ENCODE measurements at regions not wholly inside any gene's neighbourhood (a gene's known extent, or its start where the extent isn't known, plus 50 kb on each side); places are given as distances from the start of the nearest gene placed in this dataset.

DNA sequence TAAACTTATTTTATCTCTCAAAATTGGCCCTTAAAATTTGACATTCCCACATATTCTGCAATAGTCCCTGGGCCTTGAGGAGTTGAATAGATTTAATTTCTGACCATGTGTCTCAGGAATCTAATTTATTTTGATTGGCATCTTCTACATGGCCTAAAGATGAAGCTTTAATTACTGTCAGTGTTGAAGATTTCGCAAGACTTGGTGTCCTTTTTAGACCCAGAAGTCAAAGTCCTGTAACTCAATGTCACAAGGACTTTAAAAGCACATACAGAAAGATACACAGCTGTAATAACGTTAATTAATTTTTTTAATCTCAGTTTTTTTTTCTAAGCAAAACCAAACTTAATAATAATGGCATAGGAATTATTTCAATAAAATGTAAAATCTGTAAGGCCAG is 163.9 kb downstream of the SUCNR1 start:
- Histone ChIP-seq H3K36me3 (ENCODE audit: control insufficient read depth, insufficient read depth, low read length) (no peaks in the 10 kb centered on the region), H3K27ac (ENCODE audit: low read length) (no peak overlapping the region), H3K4me1 (ENCODE audit: control insufficient read depth, insufficient read depth, low read length) (no peaks in the 10 kb centered on the region), H3K27me3 (ENCODE audit: control insufficient read depth, insufficient read depth, low read length) (no peaks in the 10 kb centered on the region), H3K9me3 (ENCODE audit: control insufficient read depth, insufficient read depth, low read length) (peaks cover 1% of the 10 kb centered on the region; the same call in 1 of the 2 replicates), H3K4me3 (ENCODE audit: low read length) (no peak overlapping the region)
- no CpG with 5 or more reads among the region's 2 CpGs for WGBS (ENCODE audit: insufficient coverage, insufficient read length)
- DNase-seq (ENCODE audit: low read depth, low spot score), result no peak

GRCh38 chr3:152037953-152038352 is 164.5 kb downstream of the SUCNR1 start:
- H3K9me3 ChIP-seq (ENCODE audit: control insufficient read depth, insufficient read depth, low read length), result peaks cover 1% of the 10 kb centered on the region; the same call in 1 of the 2 replicates
- no peaks in the 10 kb centered on the region for H3K4me1 ChIP-seq (ENCODE audit: control insufficient read depth, insufficient read depth, low read length)
- H3K27ac ChIP-seq (ENCODE audit: low read length), result no peak overlapping the region
- H3K27me3 ChIP-seq (ENCODE audit: control insufficient read depth, insufficient read depth, low read length), result no peaks in the 10 kb centered on the region
- H3K4me3 ChIP-seq (ENCODE audit: low read length), result no peak overlapping the region
- no peaks in the 10 kb centered on the region for H3K36me3 ChIP-seq (ENCODE audit: control insufficient read depth, insufficient read depth, low read length)
- no peak for DNase-seq (ENCODE audit: low read depth, low spot score)

DNA sequence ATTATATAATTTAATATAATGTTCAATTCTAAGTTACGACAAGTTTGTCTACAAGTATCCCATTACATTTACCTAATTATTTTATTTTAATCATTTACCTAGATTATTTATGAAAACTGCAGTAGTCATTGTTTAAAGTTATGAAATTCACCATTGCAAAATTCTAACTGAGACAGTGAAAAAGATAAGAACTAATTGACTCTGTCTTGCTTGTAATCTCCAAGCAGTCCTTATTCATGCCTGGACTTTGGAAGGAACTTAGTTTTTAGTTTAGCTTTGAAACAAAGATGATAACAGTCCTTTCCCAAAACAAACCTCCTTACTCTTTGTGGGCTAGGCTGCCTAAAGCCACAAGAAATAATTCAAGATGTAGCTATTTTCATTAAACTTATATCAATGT is 165.0 kb downstream of the SUCNR1 start:
- H3K27ac ChIP-seq (ENCODE audit: low read length), result no peak overlapping the region
- H3K4me1 ChIP-seq (ENCODE audit: control insufficient read depth, insufficient read depth, low read length), result no peaks in the 10 kb centered on the region
- WGBS (ENCODE audit: insufficient coverage, insufficient read length), result no CpG with 5 or more reads among the region's 1 CpG
- no peaks in the 10 kb centered on the region for H3K27me3 ChIP-seq (ENCODE audit: control insufficient read depth, insufficient read depth, low read length)
- no peaks in the 10 kb centered on the region for H3K36me3 ChIP-seq (ENCODE audit: control insufficient read depth, insufficient read depth, low read length)
- DNase-seq (ENCODE audit: low read depth, low spot score), result no peak
- H3K9me3 ChIP-seq (ENCODE audit: control insufficient read depth, insufficient read depth, low read length), result peaks cover 1% of the 10 kb centered on the region; the same call in 1 of the 2 replicates
- H3K4me3 ChIP-seq (ENCODE audit: low read length), result no peak overlapping the region

GRCh38 chr3:152039887-152040286 is 166.4 kb downstream of the SUCNR1 start:
- Histone ChIP-seq H3K4me3 (ENCODE audit: low read length) (no peak overlapping the region), H3K27ac (ENCODE audit: low read length) (no peak overlapping the region), H3K27me3 (ENCODE audit: control insufficient read depth, insufficient read depth, low read length) (no peaks in the 10 kb centered on the region), H3K9me3 (ENCODE audit: control insufficient read depth, insufficient read depth, low read length) (peaks cover 1% of the 10 kb centered on the region; the same call in 1 of the 2 replicates), H3K36me3 (ENCODE audit: control insufficient read depth, insufficient read depth, low read length) (no peaks in the 10 kb centered on the region), H3K4me1 (ENCODE audit: control insufficient read depth, insufficient read depth, low read length) (no peaks in the 10 kb centered on the region)
- no CpG with 5 or more reads among the region's 1 CpG for WGBS (ENCODE audit: insufficient coverage, insufficient read length)
- DNase-seq (ENCODE audit: low read depth, low spot score), result no peak

DNA sequence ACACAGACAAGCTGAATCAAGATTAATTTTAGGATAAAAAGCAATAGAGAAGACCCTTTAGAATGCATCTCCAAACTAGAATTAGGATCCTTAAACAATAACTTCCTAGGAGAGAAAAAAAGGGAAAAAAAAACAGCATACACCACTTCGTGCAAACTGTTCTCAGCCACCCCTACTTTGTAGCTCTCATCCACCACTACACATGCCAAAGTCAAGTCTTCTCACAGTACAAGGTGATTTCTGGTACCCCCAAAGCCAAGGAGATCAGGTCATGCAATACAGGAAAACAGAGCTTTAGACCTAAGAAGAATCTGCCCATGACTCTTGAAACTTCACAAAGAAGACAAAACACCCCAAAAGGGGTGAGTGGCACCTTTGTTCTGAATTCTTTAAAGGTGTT is 166.9 kb downstream of the SUCNR1 start:
- Histone ChIP-seq H3K27ac (ENCODE audit: low read length) (no peak overlapping the region), H3K9me3 (ENCODE audit: control insufficient read depth, insufficient read depth, low read length) (peaks cover 1% of the 10 kb centered on the region; the same call in 1 of the 2 replicates), H3K27me3 (ENCODE audit: control insufficient read depth, insufficient read depth, low read length) (no peaks in the 10 kb centered on the region), H3K4me1 (ENCODE audit: control insufficient read depth, insufficient read depth, low read length) (no peaks in the 10 kb centered on the region), H3K36me3 (ENCODE audit: control insufficient read depth, insufficient read depth, low read length) (no peaks in the 10 kb centered on the region), H3K4me3 (ENCODE audit: low read length) (no peak overlapping the region)
- DNase-seq (ENCODE audit: low read depth, low spot score), result no peak
- no CpG with 5 or more reads among the region's 1 CpG for WGBS (ENCODE audit: insufficient coverage, insufficient read length)

- Histone ChIP-seq H3K4me1 (ENCODE audit: control insufficient read depth, insufficient read depth, low read length) (no peaks in the 10 kb centered on the region), H3K9me3 (ENCODE audit: control insufficient read depth, insufficient read depth, low read length) (no peaks in the 10 kb centered on the region; the same call in 1 of the 2 replicates), H3K36me3 (ENCODE audit: control insufficient read depth, insufficient read depth, low read length) (no peaks in the 10 kb centered on the region), H3K4me3 (ENCODE audit: low read length) (no peak overlapping the region), H3K27ac (ENCODE audit: low read length) (no peak overlapping the region), H3K27me3 (ENCODE audit: control insufficient read depth, insufficient read depth, low read length) (no peaks in the 10 kb centered on the region)
- no CpG with 5 or more reads among the region's 3 CpGs for WGBS (ENCODE audit: insufficient coverage, insufficient read length)
- DNase-seq (ENCODE audit: low read depth, low spot score), result no peak
Observed at GRCh38 chr3:152043620-152044019, 170.2 kb downstream of the SUCNR1 start.

DNA sequence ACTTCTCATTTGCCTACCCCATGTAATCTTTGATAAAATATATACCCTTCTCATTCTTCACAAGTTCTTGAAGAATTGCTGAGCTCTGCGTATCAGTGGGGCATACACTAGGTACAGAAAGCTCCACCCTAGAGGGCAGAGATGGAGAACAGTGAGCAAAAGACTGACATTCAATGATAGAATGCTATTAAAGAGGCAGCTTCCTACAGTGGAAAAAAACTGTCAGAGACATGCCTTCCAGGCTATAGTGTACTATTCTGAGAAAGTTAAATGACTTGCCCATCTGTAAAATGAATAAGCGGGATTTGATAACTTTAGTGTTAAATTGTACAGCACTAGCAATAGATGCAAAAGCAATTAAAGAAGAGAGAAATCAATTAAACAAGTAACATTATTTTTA is 172.8 kb downstream of the SUCNR1 start:
- H3K36me3 ChIP-seq (ENCODE audit: control insufficient read depth, insufficient read depth, low read length), result no peaks in the 10 kb centered on the region
- no CpG with 5 or more reads among the region's 2 CpGs for WGBS (ENCODE audit: insufficient coverage, insufficient read length)
- H3K27ac ChIP-seq (ENCODE audit: low read length), result no peak overlapping the region

DNA sequence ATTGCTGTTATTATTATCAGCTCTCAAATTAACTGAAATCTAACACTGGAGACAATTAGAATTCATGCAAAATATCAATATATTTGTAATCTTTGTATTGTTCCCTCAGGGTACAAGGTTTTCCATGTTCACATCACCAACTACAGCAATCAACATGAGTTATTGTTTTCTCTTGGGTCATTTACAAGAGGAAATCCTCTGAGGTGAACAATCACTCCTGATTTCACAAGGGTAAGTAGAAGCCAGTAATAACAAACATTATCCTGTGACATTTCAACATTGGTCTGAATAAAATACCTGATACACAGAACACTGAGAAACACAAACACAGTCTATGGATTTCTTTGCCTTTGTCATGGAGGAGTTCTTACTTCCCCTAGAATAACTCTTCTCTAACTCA is 174.0 kb downstream of the SUCNR1 start:
- H3K4me1 ChIP-seq (ENCODE audit: control insufficient read depth, insufficient read depth, low read length), result no peaks in the 10 kb centered on the region
- DNase-seq (ENCODE audit: low read depth, low spot score), result no peak

More for the DNA sequence above, 172.8 kb downstream of the SUCNR1 start:
- no peak for DNase-seq (ENCODE audit: low read depth, low spot score)
- no peak overlapping the region for H3K4me3 ChIP-seq (ENCODE audit: low read length)
- H3K27me3 ChIP-seq (ENCODE audit: control insufficient read depth, insufficient read depth, low read length), result no peaks in the 10 kb centered on the region
- H3K9me3 ChIP-seq (ENCODE audit: control insufficient read depth, insufficient read depth, low read length), result no peaks in the 10 kb centered on the region
- H3K4me1 ChIP-seq (ENCODE audit: control insufficient read depth, insufficient read depth, low read length), result no peaks in the 10 kb centered on the region

DNA sequence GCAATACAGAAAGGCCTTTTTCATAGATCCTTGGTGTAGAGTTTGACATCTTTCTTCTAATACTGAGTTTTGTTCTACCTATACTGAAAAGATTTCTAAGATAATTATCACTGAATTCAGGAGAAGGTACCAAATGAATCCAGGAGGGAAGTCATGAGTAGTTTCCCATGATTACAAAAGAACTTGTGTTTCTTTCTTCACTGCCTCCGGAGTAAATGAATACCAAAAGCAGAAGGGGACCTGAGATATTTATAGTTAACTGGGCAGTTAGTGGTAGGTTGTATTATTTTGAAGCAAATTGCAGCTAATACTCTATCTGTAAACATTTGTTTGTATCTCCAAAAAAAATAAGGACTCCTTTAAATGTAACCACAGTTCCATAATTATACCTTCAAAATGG is 175.4 kb downstream of the SUCNR1 start:
- H3K4me3 ChIP-seq (ENCODE audit: low read length), result no peak overlapping the region
- no CpG with 5 or more reads among the region's 1 CpG for WGBS (ENCODE audit: insufficient coverage, insufficient read length)
- no peak for DNase-seq (ENCODE audit: low read depth, low spot score)
- H3K4me1 ChIP-seq (ENCODE audit: control insufficient read depth, insufficient read depth, low read length), result no peaks in the 10 kb centered on the region
- H3K9me3 ChIP-seq (ENCODE audit: control insufficient read depth, insufficient read depth, low read length), result no peaks in the 10 kb centered on the region
- no peaks in the 10 kb centered on the region for H3K36me3 ChIP-seq (ENCODE audit: control insufficient read depth, insufficient read depth, low read length)
- H3K27me3 ChIP-seq (ENCODE audit: control insufficient read depth, insufficient read depth, low read length), result no peaks in the 10 kb centered on the region
- H3K27ac ChIP-seq (ENCODE audit: low read length), result no peak overlapping the region

More for the DNA sequence above, 174.0 kb downstream of the SUCNR1 start:
- H3K4me3 ChIP-seq (ENCODE audit: low read length), result no peak overlapping the region
- no peaks in the 10 kb centered on the region for H3K36me3 ChIP-seq (ENCODE audit: control insufficient read depth, insufficient read depth, low read length)
- no peaks in the 10 kb centered on the region for H3K9me3 ChIP-seq (ENCODE audit: control insufficient read depth, insufficient read depth, low read length)
- H3K27ac ChIP-seq (ENCODE audit: low read length), result no peak overlapping the region
- no peaks in the 10 kb centered on the region for H3K27me3 ChIP-seq (ENCODE audit: control insufficient read depth, insufficient read depth, low read length)

- Histone ChIP-seq H3K4me1 (ENCODE audit: control insufficient read depth, insufficient read depth, low read length) (no peaks in the 10 kb centered on the region), H3K27me3 (ENCODE audit: control insufficient read depth, insufficient read depth, low read length) (no peaks in the 10 kb centered on the region), H3K36me3 (ENCODE audit: control insufficient read depth, insufficient read depth, low read length) (no peaks in the 10 kb centered on the region), H3K27ac (ENCODE audit: low read length) (no peak overlapping the region), H3K9me3 (ENCODE audit: control insufficient read depth, insufficient read depth, low read length) (no peaks in the 10 kb centered on the region), H3K4me3 (ENCODE audit: low read length) (no peak overlapping the region)
- no peak for DNase-seq (ENCODE audit: low read depth, low spot score)
- WGBS (ENCODE audit: insufficient coverage, insufficient read length), result no CpG with 5 or more reads among the region's 1 CpG
Observed at GRCh38 chr3:152050903-152051302, 177.5 kb downstream of the SUCNR1 start.

DNA sequence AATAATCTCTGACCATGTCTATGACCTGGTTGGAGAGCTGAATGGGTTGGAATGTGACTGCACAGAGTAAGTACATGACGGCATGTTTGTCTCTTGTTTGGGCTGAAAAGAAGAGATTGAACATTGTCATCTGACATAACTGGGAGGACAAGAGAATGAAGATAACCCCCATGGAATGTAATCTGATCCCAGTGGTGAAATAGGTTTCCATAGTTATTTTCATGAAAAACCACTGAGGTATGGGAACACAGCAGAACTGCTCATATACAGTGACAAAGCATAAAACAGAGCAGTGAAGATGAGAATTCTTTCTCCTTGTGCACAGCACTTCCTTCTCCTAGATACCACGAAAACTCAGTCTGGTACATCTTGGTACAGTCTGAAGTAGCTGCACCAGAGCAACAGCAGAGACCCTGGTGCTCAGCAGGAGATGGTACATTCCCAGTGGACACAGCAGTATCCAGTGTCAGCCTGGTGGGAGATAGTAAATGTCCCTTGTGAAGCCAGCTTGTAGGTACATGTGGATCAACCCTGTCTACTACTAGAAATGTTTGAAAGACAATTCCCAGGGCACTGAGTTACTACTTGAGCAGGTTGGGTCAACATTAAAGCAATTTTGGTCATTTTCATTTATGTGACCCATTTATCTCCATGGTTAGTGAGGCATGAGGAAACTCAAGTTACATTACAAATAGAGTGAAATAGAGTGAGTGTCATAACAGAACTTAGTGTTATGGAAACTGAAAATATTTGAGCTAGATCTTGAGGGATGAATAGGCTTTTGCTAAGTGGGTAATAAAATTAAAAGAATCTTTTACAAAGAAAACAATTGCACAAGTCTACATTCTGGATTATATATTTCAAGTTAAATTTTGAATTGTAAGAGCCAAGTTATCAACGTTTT is 178.3 kb downstream of the SUCNR1 start:
- no peak overlapping the region for H3K4me3 ChIP-seq (ENCODE audit: low read length)
- no peaks in the 10 kb centered on the region for H3K36me3 ChIP-seq (ENCODE audit: control insufficient read depth, insufficient read depth, low read length)
- no peaks in the 10 kb centered on the region for H3K9me3 ChIP-seq (ENCODE audit: control insufficient read depth, insufficient read depth, low read length)
- no peak overlapping the region for H3K27ac ChIP-seq (ENCODE audit: low read length)
- no CpG with 5 or more reads among the region's 3 CpGs for WGBS (ENCODE audit: insufficient coverage, insufficient read length)
- no peaks in the 10 kb centered on the region for H3K4me1 ChIP-seq (ENCODE audit: control insufficient read depth, insufficient read depth, low read length)
- H3K27me3 ChIP-seq (ENCODE audit: control insufficient read depth, insufficient read depth, low read length), result no peaks in the 10 kb centered on the region
- DNase-seq (ENCODE audit: low read depth, low spot score), result no peak

Measured in iPS DF 6.9 (cell line).